ENCODE measurements at regions not wholly inside any gene's neighbourhood (a gene's known extent, or its start where the extent isn't known, plus 50 kb on each side); places are given as distances from the start of the nearest gene placed in this dataset.
"Not testable (repeated sequence)": the region's sequence is repeated elsewhere in the genome, so short reads cannot be mapped to it uniquely, and the experiment has no call there.

GRCh38 chr20:7792150-7792869 lies 147.9 kb downstream of the HAO1 start:
- Histone ChIP-seq H3K4me3 (ENCODE audit: low read length) (no peak overlapping the region), H3K27ac (ENCODE audit: low read depth, low read length) (no peak overlapping the region), H3K4me1 (ENCODE audit: control insufficient read depth, insufficient read depth, low read length) (no peaks in the 10 kb centered on the region), H3K36me3 (ENCODE audit: control insufficient read depth, insufficient read depth, low read length) (no peaks in the 10 kb centered on the region), H3K9ac (ENCODE audit: extremely low read depth, low read length, poor library complexity, severe bottlenecking) (no peak overlapping the region), H3K9me3 (ENCODE audit: control insufficient read depth, low read length) (no peaks in the 10 kb centered on the region), H3K27me3 (ENCODE audit: control insufficient read depth, insufficient read depth, low read length, poor library complexity, severe bottlenecking) (no peaks in the 10 kb centered on the region)
- Mint-ChIP-seq H3K9me3 (no peaks in the 10 kb centered on the region), H3K4me1 (no peaks in the 10 kb centered on the region), H3K27ac (no peak overlapping the region), H3K36me3 (ENCODE audit: low read depth) (no peaks in the 10 kb centered on the region), H3K27me3 (ENCODE audit: insufficient read depth) (no peaks in the 10 kb centered on the region), H3K4me3 (no peak overlapping the region)
- WGBS, 2 experiments (ENCODE audit: insufficient coverage in 1 of 2, insufficient read length in 1 of 2): 88 to 96% methylated on average over 4 of the region's 4 CpGs
- DNase-seq: no peak
- TF ChIP-seq CTCF (conservative IDR thresholded peaks at IDR 0.05): no peak

GRCh38 chr20:7798176-7798575 lies 142.1 kb downstream of the HAO1 start:
- H3K9me3 Mint-ChIP-seq: peaks cover 6% of the 10 kb centered on the region

GRCh38 chr20:7799862-7800261 lies 140.4 kb downstream of the HAO1 start:
- Mint-ChIP-seq H3K9me3 (peaks cover 6% of the 10 kb centered on the region), H3K27me3 (ENCODE audit: insufficient read depth) (peaks cover 14% of the 10 kb centered on the region), H3K27ac (no peak overlapping the region), H3K4me1 (no peaks in the 10 kb centered on the region), H3K36me3 (ENCODE audit: low read depth) (no peaks in the 10 kb centered on the region), H3K4me3 (no peak overlapping the region)
- no peaks in the 10 kb centered on the region for H3K4me1 ChIP-seq (ENCODE audit: control insufficient read depth, insufficient read depth, low read length)
- 71% methylated on average over 1 of the region's 1 CpG; no CpG with 5 or more reads in 1 of the 2 experiments for WGBS, 2 experiments (ENCODE audit: insufficient coverage in 1 of 2, insufficient read length in 1 of 2)
- DNase-seq: no peak
- H3K27me3 ChIP-seq (ENCODE audit: control insufficient read depth, insufficient read depth, low read length, poor library complexity, severe bottlenecking): no peaks in the 10 kb centered on the region
- H3K9ac ChIP-seq (ENCODE audit: extremely low read depth, low read length, poor library complexity, severe bottlenecking): no peak overlapping the region
- H3K4me3 ChIP-seq (ENCODE audit: low read length): no peak overlapping the region
- no peaks in the 10 kb centered on the region for H3K36me3 ChIP-seq (ENCODE audit: control insufficient read depth, insufficient read depth, low read length)
- TF ChIP-seq CTCF (conservative IDR thresholded peaks at IDR 0.05): no peak
- H3K9me3 ChIP-seq (ENCODE audit: control insufficient read depth, low read length): peaks cover 8% of the 10 kb centered on the region
- no peak overlapping the region for H3K27ac ChIP-seq (ENCODE audit: low read depth, low read length)

More at GRCh38 chr20:7798176-7798575, 142.1 kb downstream of the HAO1 start:
- TF ChIP-seq CTCF (conservative IDR thresholded peaks at IDR 0.05): no peak
- Histone ChIP-seq H3K4me1 (ENCODE audit: control insufficient read depth, insufficient read depth, low read length) (no peaks in the 10 kb centered on the region), H3K9ac (ENCODE audit: extremely low read depth, low read length, poor library complexity, severe bottlenecking) (no peak overlapping the region), H3K9me3 (ENCODE audit: control insufficient read depth, low read length) (no peaks in the 10 kb centered on the region), H3K36me3 (ENCODE audit: control insufficient read depth, insufficient read depth, low read length) (no peaks in the 10 kb centered on the region), H3K27me3 (ENCODE audit: control insufficient read depth, insufficient read depth, low read length, poor library complexity, severe bottlenecking) (no peaks in the 10 kb centered on the region), H3K27ac (ENCODE audit: low read depth, low read length) (no peak overlapping the region), H3K4me3 (ENCODE audit: low read length) (no peak overlapping the region)
- H3K36me3 Mint-ChIP-seq (ENCODE audit: low read depth): no peaks in the 10 kb centered on the region
- no peak overlapping the region for H3K27ac Mint-ChIP-seq
- no peak for DNase-seq
- H3K27me3 Mint-ChIP-seq (ENCODE audit: insufficient read depth): peaks cover 6% of the 10 kb centered on the region
- no peaks in the 10 kb centered on the region for H3K4me1 Mint-ChIP-seq
- H3K4me3 Mint-ChIP-seq: no peak overlapping the region

GRCh38 chr20:7803411-7804151 lies 136.7 kb downstream of the HAO1 start:
- peaks cover 17% of the 10 kb centered on the region for H3K27me3 Mint-ChIP-seq (ENCODE audit: insufficient read depth)
- H3K36me3 ChIP-seq (ENCODE audit: control insufficient read depth, insufficient read depth, low read length); H3K27me3 ChIP-seq (ENCODE audit: control insufficient read depth, insufficient read depth, low read length, poor library complexity, severe bottlenecking); H3K9ac ChIP-seq (ENCODE audit: extremely low read depth, low read length, poor library complexity, severe bottlenecking); DNase-seq; H3K27ac ChIP-seq (ENCODE audit: low read depth, low read length); H3K36me3 Mint-ChIP-seq (ENCODE audit: low read depth); H3K4me3 ChIP-seq (ENCODE audit: low read length); H3K27ac Mint-ChIP-seq; H3K4me1 ChIP-seq (ENCODE audit: control insufficient read depth, insufficient read depth, low read length); H3K4me1 Mint-ChIP-seq: not testable (repeated sequence)
- peaks cover 26% of the 10 kb centered on the region for H3K9me3 ChIP-seq (ENCODE audit: control insufficient read depth, low read length)
- peak overlapping the region; percentile 36 for H3K4me3 Mint-ChIP-seq
- 97 to 98% methylated on average over 32 to 52 of the region's 52 CpGs for WGBS, 2 experiments (ENCODE audit: insufficient coverage in 1 of 2, insufficient read length in 1 of 2)
- peaks cover 32% of the 10 kb centered on the region for H3K9me3 Mint-ChIP-seq

Measured in endodermal cell (in vitro differentiated cells).